HG03103 (cell line): ENCODE measurements at regions not wholly inside any gene's neighbourhood (a gene's known extent, or its start where the extent isn't known, plus 50 kb on each side); places are given as distances from the start of the nearest gene placed in this dataset.

Experiments
- ATAC-seq: cut with Tn5 transposase; IDR thresholded peaks from one replicate; pipeline ENCODE4 v1.9.1; 2021; ENCODE audit warnings: low read depth; ENCODE audit not compliant: unreplicated experiment

DNA sequence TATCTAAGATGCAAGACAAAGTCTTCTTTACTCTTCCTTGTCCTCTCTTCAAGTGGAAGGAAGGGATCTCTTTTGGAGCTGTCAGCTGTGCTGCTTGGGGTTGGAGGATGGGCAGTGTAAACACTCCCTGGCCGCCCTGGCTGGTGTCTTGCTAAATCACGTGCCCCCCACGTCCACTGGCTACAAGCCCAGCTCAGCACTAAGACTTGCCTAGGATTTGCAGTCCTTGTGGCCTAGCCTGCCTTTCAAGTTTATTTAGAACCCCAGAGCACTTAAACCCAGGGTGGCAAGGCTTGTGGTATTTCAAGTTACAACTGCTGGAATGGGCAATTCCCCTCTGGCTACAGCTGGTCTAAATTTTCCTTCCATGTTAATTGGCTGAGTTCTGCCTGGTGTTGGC, 272.4 kb upstream of the MYO3A start:
- ATAC-seq: no peak

DNA sequence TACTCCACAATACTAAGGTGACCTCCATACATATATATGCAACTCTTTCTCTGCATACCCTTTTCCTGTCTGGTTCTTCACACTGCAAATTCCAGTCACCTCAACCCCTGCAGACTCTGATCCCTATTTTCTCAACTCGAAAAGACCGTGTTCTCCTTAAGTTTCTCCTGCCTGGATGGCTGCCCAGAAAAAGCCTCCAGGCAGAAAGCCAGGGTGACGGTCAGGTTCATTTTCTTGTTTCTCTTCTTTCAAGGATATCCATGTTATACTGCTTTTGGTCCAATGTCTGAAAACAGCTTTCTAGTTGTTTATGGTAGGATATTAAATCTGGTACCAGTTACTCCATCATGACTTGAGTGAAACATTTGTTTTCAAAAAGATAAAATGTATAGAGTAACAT, 267.8 kb upstream of the MYO3A start:
- no peak for ATAC-seq

DNA sequence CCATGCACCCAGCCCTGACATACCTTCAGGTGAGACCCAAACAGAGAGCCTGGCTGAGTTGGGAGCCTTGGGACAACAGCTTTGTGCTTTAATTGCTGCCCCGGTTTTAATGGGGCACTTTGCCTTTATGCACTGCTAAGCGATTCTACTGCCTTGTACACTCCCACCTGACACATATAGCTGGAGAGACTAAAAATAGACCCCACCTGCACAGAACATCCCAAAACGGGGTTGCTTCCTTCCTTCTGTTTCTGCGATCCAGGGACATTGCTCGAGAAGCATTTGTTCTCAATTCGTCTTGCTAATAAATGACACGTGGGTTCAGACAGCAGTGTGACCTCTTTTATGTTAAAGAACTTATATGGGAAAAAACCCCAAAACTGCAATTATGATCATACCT, 258.8 kb upstream of the MYO3A start:
- no peak for ATAC-seq

DNA sequence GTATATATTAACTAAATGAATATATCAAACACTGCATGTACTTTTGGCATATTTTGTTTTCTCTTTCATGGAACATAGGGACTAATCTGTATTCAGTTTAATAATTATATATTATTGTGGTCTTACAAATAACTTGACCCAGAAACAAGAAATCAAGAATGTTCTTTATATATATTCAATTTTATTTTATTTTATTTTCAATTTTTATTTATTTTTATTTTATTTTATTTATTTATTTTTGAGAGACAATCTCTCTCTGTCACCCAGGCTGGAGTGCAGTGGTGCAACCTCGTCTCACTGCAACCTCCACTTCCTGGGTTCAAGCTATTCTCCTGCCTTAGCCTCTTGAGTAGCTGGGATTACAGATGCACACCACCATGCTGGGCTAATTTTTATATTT, 258.4 kb upstream of the MYO3A start:
- no peak for ATAC-seq

DNA sequence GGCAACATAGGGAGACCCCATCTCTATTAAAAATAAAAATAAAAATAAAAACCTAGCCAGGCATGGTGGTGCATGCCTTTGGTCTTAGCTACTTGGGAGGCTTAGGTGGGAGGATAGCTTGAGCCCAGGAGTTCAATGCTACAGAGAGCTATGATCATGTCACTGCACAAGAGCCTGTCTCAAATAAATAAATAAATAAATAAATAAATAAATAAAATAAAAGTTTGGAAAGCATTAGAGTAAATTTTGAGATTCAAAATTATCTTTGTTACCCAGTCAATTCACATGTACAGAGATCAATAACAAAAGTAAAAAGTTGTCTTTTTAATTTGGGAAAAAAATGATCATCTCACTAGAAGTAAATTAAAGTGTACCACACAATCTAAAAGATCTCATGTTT, 255.8 kb upstream of the MYO3A start:
- ATAC-seq: no peak

DNA sequence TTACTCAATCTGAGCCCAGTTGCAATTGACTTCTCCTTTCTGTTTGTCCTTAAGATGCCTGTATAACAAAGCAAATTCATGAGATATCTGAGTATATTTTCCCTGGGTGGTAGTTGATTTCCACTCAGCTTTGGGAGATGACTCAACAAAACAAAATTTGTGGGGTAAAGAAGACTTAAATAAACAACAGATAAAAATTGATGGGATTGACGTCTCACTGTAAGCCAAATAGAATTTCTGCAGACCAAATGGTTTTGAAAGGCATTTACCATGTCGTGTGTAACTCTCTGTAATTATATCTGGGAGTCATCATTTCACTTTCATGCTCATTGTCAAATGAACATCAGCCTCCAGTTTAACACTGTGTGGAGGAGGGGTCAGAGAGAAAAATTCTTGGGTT, 255.4 kb upstream of the MYO3A start:
- no peak for ATAC-seq

DNA sequence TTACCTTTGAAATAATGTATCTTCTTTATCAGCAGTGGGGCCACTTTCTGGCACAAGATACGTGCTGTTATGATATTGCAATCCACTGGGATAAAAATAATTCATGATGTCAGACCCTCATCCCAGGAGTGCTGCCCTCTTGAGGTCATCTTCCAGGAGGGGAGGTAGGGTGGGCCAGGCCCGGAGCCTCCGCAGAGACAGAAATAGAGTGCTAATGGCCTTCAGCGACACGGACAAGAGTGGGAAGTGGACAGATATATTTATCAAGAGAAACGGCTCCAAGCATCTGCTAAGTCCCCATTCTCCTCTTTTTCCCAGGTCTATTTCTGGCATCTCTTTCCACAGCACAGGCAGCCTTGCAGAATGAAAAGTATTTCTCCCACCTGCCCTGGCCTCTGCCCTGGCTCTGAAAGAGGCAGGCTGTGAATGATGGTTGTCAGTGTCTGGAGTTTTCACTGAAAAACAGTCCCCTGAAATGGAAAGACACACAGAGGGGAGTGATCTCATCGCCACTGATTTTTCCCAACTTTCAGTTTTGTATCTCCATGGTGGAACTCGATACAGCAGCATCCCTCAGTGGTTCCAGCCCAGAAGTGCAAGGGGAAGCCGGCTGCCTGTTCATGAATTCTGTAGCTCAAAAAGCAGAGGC, 251.7 kb upstream of the MYO3A start:
- ATAC-seq: no peak

DNA sequence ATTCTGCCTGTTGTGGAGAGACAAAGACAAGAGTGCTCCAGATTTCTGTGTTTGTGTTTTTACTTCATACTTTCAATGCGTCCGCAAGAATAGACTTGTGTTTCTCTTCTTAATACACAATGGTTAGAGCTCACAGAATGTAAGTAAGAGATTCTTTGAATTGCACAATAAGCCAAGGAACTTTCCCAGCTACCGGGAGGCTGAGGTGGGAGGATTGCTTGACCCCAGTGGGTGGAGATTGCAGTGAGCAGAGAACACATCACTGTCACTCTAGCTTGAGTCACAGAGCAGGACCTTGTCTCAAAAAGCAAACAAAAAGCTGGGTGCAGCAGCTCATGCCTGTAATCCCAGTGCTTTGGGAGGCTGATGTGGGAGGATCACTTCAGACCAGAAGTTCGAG, 250.7 kb upstream of the MYO3A start:
- no peak for ATAC-seq

DNA sequence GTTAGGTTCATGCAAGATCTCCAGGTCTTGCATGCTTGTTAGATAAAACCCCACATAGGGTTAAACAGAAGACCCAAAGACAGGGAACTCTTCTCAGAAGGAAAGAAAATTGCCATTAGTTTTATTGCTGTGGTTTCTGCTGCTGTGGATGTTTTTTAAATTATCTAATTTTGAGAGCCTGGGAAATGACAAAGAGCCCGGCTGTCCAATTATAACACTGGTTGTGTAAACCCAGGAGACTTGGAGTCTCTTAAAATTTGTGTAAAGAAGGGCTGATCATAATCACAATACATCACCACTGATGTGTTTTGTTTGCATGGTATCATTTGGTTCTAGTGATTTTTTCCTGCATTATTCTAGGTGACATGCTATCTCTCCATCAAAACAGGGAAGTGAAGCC, 246.5 kb upstream of the MYO3A start:
- no peak for ATAC-seq

DNA sequence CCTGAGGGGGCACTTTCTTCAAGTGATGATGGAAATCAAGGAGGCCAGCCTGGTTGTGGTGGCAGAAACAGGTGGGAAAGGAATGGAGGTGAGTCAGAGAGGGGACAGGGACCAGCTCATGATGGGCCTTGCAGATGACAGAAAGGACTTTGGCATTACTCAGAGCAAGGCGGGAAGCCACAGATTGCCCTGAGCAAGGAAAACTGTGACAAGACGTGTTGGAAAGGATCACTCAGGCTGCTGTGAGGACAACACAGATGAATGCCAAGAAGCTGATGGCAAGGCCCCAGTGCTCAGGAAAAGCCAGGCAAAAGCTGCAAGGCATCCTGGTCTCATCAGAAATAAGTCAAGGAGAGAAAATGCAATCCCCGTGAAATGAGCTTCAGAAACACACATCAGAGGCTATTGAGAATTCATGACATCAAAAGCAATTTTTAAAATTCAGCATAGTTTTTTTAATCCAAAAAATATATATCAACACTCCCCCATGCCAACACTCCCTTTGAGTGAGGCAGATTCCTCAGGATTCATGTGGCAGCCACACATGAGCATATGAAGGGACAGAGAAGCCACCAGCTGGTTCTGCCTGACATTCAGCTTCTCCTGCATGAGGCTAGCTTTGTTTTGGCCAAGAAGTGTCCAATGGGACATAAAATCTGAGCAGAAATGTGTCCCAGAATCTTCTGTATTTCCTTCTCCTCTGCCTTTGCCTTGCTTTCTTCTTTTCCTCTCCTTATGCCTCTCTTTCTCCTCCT, 244.5 kb upstream of the MYO3A start:
- ATAC-seq: no peak

DNA sequence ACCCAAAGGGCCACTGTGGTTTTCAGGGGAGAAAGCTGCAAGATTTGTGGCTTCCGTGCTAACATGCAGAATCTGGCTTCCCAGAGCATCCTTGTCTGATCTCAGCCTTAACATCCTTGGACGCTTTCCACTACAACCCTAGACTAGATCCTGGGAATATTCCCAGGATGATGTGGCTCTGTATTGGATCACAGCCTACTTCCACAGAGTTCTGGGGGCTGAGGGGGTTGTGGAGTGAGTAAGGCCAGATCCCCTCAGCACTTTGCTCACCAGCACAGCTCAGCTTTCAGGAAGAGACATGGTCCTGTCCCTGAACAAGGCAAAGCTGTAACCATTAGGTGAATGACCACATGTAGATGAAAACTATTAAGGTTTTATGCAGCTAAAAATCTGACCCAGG, 241.3 kb upstream of the MYO3A start:
- ATAC-seq: no peak

DNA sequence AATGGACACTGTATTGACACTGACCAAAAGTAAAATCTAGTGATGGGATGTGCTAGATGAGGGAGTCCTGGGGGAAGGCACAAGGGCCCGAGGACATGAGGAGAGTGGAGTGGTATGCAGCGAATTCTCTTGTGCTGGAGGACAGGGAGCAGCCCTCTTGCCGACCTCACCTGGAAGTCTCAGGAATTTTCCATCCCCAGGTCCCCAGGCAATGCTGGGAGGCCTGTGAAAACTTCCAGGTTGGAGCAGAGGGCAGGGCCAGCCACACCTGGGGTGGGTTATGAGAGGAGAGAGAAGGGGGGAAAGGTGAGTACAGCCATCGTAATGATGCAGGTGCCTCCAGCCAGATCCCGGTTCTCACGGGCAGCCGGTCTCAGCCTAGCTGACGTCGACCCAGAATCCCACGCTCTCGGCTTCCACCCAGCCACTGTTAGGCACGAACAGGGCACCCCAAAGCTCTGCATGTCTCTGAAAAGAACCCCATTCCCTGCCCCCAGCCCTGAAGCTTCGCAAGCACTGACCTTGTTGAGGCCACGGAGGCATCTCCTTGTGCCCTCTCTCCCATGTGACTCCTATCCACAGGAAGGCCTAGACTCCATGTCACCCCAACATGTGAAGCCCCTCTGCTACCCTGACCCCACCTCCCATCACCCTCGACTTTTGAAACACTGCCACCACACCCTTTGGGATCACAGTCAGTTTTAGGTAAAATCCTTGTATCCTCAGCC, 239.7 kb upstream of the MYO3A start:
- ATAC-seq: no peak

DNA sequence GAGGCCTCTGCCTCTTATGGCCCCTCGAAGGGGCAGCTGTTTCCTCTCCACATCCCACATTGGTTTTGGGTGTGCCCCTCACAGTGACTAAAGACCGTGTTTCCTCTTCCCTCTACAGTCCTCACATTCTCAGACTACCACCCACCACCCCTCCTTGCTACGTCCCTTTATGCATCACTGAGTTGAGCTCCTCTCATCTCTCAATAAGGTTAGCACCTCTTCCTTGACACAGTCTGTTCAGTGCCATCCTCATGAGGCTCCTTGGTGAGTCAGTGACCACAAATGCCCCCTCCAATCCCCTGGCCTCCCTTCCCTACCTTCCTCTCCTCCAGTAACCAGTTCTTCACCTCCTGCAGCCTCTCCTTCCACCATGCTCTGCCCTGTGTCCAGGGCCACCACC, 239.1 kb upstream of the MYO3A start:
- ATAC-seq: no peak

DNA sequence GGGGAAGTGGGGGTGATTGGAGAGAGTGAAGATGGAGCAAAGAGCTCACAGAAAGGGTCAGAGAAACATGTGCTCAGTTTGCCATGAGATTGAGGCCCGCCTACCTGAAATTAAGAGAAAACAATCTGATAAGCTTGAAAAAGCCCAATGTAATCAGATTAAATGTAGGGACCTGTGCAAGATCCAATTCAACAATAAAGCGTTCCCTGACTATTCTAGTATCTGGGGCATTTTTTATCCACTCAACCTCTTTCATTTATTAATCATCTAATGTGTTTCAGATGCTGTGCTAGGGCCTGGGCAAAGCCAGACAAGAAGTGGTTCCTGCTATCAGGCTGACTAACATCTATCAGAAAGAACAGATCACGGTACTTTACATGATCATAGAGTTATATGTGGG, 238.4 kb upstream of the MYO3A start:
- ATAC-seq: no peak

DNA sequence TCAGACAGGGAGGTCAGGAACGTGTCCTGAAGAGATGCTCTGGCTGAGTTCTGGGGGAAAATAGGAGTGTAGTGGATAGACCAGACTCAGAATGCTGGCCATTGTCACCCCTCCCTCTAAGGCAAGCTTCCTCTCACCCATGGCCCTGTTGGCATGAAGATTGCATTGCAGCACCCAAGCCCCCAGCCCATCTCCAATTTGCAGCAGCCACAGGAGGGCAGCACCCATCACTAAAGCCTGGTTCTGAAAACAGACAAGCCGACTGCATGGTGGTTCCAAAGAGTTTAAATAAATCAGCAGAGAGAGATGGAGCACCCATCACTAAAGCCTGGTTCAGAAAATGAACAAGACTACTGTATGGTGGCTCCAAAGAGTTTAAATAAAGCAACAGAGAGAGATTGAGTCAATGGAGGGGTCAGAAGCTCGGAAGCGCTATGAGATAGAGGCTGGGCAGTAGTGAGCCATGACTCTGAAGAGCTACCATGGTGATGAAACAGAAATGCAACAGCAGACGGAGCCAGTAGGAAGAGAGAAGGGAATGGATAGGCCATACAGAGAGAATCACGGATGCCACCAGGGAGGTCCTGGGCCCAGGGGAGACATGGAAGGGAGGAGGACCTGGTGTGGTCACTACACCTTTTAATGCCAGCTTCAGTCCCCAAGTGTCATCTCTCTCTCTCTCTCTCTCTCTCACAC, 237.9 kb upstream of the MYO3A start:
- no peak for ATAC-seq

DNA sequence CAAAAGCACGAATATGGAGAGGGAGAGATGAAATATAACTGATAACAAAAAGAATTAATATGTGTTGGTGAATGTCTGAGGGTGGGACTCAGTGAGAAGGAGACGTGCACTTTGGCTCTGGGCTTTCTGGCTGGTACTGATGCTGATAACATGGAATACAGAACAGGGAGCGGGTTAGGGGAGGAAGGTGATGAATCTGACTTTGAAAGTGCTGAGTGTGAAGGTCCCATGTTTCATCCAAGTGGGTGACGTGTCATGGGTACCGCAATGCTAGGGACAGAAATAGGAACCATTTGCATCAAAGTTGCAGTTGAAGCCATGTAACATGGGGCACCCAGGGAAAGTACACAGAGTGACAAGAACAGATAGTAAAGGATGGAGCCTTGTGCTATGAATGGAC, 236.6 kb upstream of the MYO3A start:
- ATAC-seq: no peak

DNA sequence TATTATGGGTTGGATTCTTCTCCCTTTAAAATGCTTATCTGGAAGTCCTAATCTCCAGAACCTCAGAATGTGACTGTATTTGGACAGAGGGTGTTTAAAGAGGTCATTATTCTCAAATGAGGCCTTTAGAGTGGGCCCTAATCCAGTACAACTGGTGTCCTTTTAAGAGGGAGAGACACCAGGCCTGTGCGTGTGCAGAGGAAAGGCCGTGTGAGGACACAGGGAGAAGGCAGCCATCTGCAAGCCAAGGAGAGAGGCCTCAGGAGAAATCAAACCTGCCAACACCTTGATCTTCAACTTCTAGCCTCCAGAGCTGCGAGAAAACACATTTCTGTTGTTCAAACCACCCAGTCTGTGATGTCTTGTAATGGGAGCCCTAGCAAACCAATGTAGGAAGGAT, 235.4 kb upstream of the MYO3A start:
- ATAC-seq: no peak

DNA sequence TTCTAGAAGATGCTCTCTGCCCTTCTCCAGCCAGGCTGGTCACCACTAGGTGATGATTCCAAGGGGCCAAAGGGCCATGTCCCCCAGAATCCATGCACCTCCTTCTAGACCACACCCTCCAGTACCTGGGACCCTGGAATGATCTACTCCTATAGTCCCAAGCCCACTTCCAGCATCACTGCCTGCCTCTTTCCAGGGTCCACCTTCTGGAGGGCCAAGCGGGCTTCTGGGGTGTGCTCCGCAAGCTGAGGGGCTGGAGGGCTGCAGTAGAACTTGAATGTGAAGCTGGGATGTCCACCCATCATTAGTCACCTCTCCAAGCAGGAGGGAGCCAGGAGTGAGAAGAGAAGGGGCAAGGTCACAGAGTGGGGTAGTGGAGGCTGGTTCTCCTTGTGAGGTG, 234.4 kb upstream of the MYO3A start:
- no peak for ATAC-seq

DNA sequence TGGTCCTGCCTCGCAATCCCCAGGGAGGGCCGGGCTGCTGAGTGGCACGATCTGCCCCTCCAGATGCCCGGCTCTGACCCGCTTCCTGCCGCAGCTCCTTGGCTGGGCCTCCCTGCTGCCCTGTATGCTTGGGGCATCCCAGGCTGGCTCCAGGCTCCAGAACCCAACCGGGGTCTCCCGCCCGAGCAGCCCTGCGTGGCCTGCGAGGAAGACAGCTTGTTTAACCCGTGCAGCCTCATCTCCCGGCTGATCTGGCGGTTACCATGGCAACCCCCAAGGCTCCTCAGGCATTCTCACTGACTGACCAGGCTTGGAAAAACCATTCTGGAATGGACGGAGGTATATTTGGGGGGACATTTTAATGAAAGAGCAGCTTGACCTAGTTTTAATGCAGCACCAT, 232.4 kb upstream of the MYO3A start:
- no peak for ATAC-seq

DNA sequence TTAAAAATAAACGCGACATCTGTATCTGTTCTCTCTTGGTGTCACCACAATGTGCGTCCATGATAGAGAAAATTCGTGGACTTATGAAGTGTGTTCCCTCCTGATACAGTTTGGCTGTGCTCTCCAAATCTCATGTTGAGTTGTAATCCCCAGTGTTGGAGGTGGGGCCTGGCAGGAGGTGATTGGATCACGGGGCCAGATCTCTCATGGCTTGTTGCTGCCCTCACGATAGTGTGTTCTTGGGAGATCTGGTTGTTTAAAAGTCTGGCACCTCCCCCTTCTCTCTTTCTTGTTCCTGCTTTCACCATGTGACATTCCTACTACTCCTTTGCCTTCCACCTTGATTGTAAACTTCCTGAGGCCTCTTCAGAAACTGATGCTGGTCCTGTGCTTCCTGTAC, 229.4 kb upstream of the MYO3A start:
- no peak for ATAC-seq

DNA sequence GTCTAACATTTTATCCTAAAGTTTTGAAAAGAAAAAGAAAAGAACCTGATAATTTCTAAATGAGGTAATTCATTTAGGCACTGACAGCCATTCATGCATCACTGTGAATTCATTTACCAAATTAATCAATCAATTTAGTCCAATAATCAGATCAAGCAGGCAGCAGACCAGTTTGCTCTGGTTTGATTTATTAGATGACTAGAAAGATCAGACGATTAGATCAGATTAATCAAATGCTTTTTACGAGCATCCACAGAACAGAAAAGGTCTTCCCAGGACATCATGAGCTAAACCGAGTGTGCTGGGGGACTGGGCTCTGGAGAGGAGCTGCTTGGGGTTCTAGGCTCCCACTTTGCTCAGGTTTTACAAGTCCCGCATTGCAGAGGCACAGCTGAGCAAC, 226.5 kb upstream of the MYO3A start:
- no peak for ATAC-seq
